HCT116 (cell line): ENCODE measurements at regions not wholly inside any gene's neighbourhood (a gene's known extent, or its start where the extent isn't known, plus 50 kb on each side); places are given as distances from the start of the nearest gene placed in this dataset.

Experiments used
- ATAC-seq: fragments of 200-7000 bp; cut with Tn5 transposase; 2 replicates; pipeline ENCODE4 v1.9.1; 2020; ENCODE audit warnings: mild to moderate bottlenecking, moderate library complexity
- BruUV-seq: library from RNA; stranded (reverse); fragments of 400-500 nt; replicated peaks from 2 replicates; lab custom pipeline; 2021; lab: Mats Ljungman, UMichigan
- CTCF ChIA-PET: fragments of 300-600 bp; sonication (Branson Sonifier 250); formaldehyde crosslinking; loops from one replicate; lab custom pipeline; 2021; ENCODE audit warnings: antibody characterized with exemption; lab: Charles Lee
- POLR2A ChIA-PET: fragments of 300-600, 350-600 bp; sonication (Branson Sonifier 250); formaldehyde crosslinking; loops from one replicate; lab custom pipeline; 2021; ENCODE audit warnings: antibody characterized with exemption; lab: Charles Lee
- RAD21 ChIA-PET, 2 experiments: fragments of 300-600 bp; sonication (Branson Sonifier 250); formaldehyde crosslinking; loops; one replicate each; lab custom pipeline; 2023; ENCODE audit warnings: low total read pairs in 2 of 2; ENCODE audit not compliant: uncharacterized antibody in 2 of 2, unreplicated experiment in 2 of 2, low non-redundant PET in 1 of 2; lab: Charles Lee
- DNase-seq: peaks from one replicate; pipeline ENCODE4 v3.0.0-alpha.2; 2010; ENCODE audit warnings: low read depth, low spot score
- H2AFZ ChIP-seq: fragments of 200-600 bp; shearing (Covaris generic), sonication (generic); 2 replicates; pipeline ENCODE4 v1.6.1; 2017; ENCODE audit warnings: low read depth, mixed run types, mixed read lengths, antibody characterized with exemption, low read length; ENCODE audit not compliant: poor library complexity, severe bottlenecking
- H3K27ac ChIP-seq: 2 replicates; pipeline ENCODE4 v1.5.1; 2012; ENCODE audit warnings: low read depth, low read length
- H3K27me3 ChIP-seq: fragments of 200-600 bp; sonication (generic); 2 replicates; pipeline ENCODE4 v1.6.1; 2016; ENCODE audit warnings: mixed run types, low read length, mixed read lengths; ENCODE audit not compliant: insufficient read depth
- H3K36me3 ChIP-seq, 2 experiments: fragments of 200-500 bp in 1 of 2; fragments of 200-600 bp in 1 of 2; sonication (Bioruptor generic) in 1 of 2; sonication (generic) in 1 of 2; 2 replicates each; pipeline versions ENCODE4 v1.5.1 to v1.6.1; 2014 to 2016; ENCODE audit warnings: low read length in 2 of 2, inconsistent platforms in 1 of 2, mixed read lengths in 1 of 2, mixed run types in 1 of 2; ENCODE audit not compliant: insufficient read depth in 2 of 2, control insufficient read depth in 1 of 2
- H3K4me1 ChIP-seq, 2 experiments: fragments of 200-600 bp in 1 of 2; sonication (generic) in 1 of 2; 2 replicates each; pipeline versions ENCODE4 v1.5.1 to v1.6.1; 2012 to 2017; ENCODE audit warnings: low read length in 2 of 2, inconsistent platforms in 1 of 2, mild to moderate bottlenecking in 1 of 2, mixed read lengths in 1 of 2, mixed run types in 1 of 2, moderate library complexity in 1 of 2; ENCODE audit not compliant: insufficient read depth in 2 of 2, control insufficient read depth in 1 of 2
- H3K4me2 ChIP-seq: fragments of 200-600 bp; sonication (generic); 2 replicates; pipeline ENCODE4 v1.6.1; 2017; ENCODE audit warnings: mixed run types, low read length, mixed read lengths
- H3K4me3 ChIP-seq, 2 experiments: fragments of 200-600 bp in 1 of 2; sonication (generic) in 1 of 2; replicated peaks in 1 of 2; 2 replicates each; pipeline ENCODE4 v1.5.1; 2011 to 2016; ENCODE audit warnings: low read length in 2 of 2, control low read depth in 1 of 2, low read depth in 1 of 2, mild to moderate bottlenecking in 1 of 2, mixed read lengths in 1 of 2, mixed run types in 1 of 2
- H3K79me2 ChIP-seq: fragments of 200-600 bp; sonication (generic); 2 replicates; pipeline ENCODE4 v1.6.1; 2017; ENCODE audit warnings: mild to moderate bottlenecking, mixed run types, low read length, moderate library complexity, mixed read lengths; ENCODE audit not compliant: insufficient read depth
- H3K9ac ChIP-seq: fragments of 200-600 bp; sonication (generic); 2 replicates; pipeline ENCODE4 v1.6.1; 2016; ENCODE audit warnings: low read length, mixed read lengths
- H3K9me2 ChIP-seq: fragments of 200-600 bp; sonication (generic), shearing (Covaris generic); 2 replicates; pipeline ENCODE4 v1.6.1; 2017; ENCODE audit warnings: mixed run types, mild to moderate bottlenecking, moderate library complexity; ENCODE audit not compliant: insufficient read depth
- H3K9me3 ChIP-seq, 2 experiments: fragments of 200-500 bp in 1 of 2; fragments of 200-600 bp in 1 of 2; sonication (Bioruptor generic) in 1 of 2; sonication (generic) in 1 of 2; 2 replicates each; pipeline ENCODE4 v1.6.1; 2014 to 2017; ENCODE audit warnings: low read length in 2 of 2, mixed read lengths in 2 of 2, inconsistent platforms in 1 of 2, low read depth in 1 of 2, mild to moderate bottlenecking in 1 of 2, mixed run types in 1 of 2, moderate library complexity in 1 of 2; ENCODE audit not compliant: control insufficient read depth in 1 of 2, insufficient read depth in 1 of 2
- H4K20me1 ChIP-seq: fragments of 200-600 bp; sonication (generic), shearing (Covaris generic); 2 replicates; pipeline ENCODE4 v1.6.1; 2017; ENCODE audit warnings: mixed run types, mild to moderate bottlenecking, moderate library complexity; ENCODE audit not compliant: insufficient read depth
- CBX3 ChIP-seq: IDR thresholded peaks from 2 replicates; pipeline ENCODE4 v1.6.1; 2012; ENCODE audit warnings: low read depth
- CEBPB ChIP-seq: IDR thresholded peaks from 2 replicates; pipeline ENCODE4 v1.6.1; 2012; ENCODE audit warnings: low read depth
- EGR1 ChIP-seq: IDR thresholded peaks from 2 replicates; pipeline ENCODE4 v1.6.1; 2012; ENCODE audit warnings: low read depth
- ELF1 ChIP-seq: IDR thresholded peaks from 2 replicates; pipeline ENCODE4 v1.6.1; 2012; ENCODE audit warnings: low read depth, borderline replicate concordance
- EZH2 ChIP-seq: fragments of 200-600 bp; sonication (generic); IDR thresholded peaks from 2 replicates; pipeline ENCODE4 v1.6.1; 2017; ENCODE audit warnings: antibody characterized with exemption, mixed run types
- EZH2phosphoT487 ChIP-seq: fragments of 200-600 bp; IDR thresholded peaks from 2 replicates; pipeline ENCODE4 v1.6.1; 2018; ENCODE audit warnings: antibody characterized with exemption, borderline replicate concordance
- FOSL1 ChIP-seq: IDR thresholded peaks from 2 replicates; pipeline ENCODE4 v1.6.1; 2012; ENCODE audit warnings: low read depth
- MAX ChIP-seq: IDR thresholded peaks from 2 replicates; pipeline ENCODE4 v1.6.1; 2012
- POLR2A ChIP-seq: IDR thresholded peaks from 2 replicates; pipeline ENCODE4 v1.7.0; 2011; ENCODE audit warnings: borderline replicate concordance; ENCODE audit not compliant: insufficient read depth, insufficient read length; ENCODE audit errors: extremely low read depth
- POLR2AphosphoS5 ChIP-seq: IDR thresholded peaks from 2 replicates; pipeline ENCODE4 v1.6.1; 2011; ENCODE audit warnings: mild to moderate bottlenecking, low read depth, low read length, moderate library complexity
- SIN3A ChIP-seq: IDR thresholded peaks from 2 replicates; pipeline ENCODE4 v1.6.1; 2012; ENCODE audit warnings: low read depth
- SP1 ChIP-seq: IDR thresholded peaks from 2 replicates; pipeline ENCODE4 v1.6.1; 2012; ENCODE audit warnings: low read depth
- SRF ChIP-seq: IDR thresholded peaks from 2 replicates; pipeline ENCODE4 v1.6.1; 2012; ENCODE audit warnings: low read depth
- TCF7L2 ChIP-seq: IDR thresholded peaks from 2 replicates; pipeline ENCODE4 v1.7.0; 2011; ENCODE audit warnings: borderline replicate concordance, inconsistent platforms; ENCODE audit not compliant: insufficient read depth, insufficient read length; ENCODE audit errors: extremely low read depth
- YY1 ChIP-seq: IDR thresholded peaks from 2 replicates; pipeline ENCODE4 v1.6.1; 2011; ENCODE audit warnings: low read length, low read depth, moderate library complexity, mild to moderate bottlenecking; ENCODE audit not compliant: insufficient replicate concordance; ENCODE audit errors: extremely low read depth
- ZFX ChIP-seq: fragments of 450-650 bp; IDR thresholded peaks from 2 replicates; pipeline ENCODE4 v1.6.1; 2017
- ZNF274 ChIP-seq: fragments of 200-500 bp; sonication (Bioruptor generic); IDR thresholded peaks from 2 replicates; pipeline ENCODE4 v1.6.1; 2014; ENCODE audit warnings: mild to moderate bottlenecking, low read depth, low read length, inconsistent platforms
- intact Hi-C: fragments of 100-400 bp; cut with micrococcal nuclease; formaldehyde crosslinking; loops from 2 replicates; pipeline ENCODE4 v1.10.0; 2022
- TF ChIP-seq, protein P1 (sequence below): IDR thresholded peaks from 2 replicates; pipeline ENCODE4 v1.6.1; 2011; ENCODE audit warnings: mild to moderate bottlenecking, low read length, moderate library complexity; ENCODE audit not compliant: insufficient replicate concordance; ENCODE audit errors: extremely low read depth
- TF ChIP-seq, protein P2 (sequence below), 3 experiments: fragments of 200-600 bp in 1 of 3; sonication (generic) in 1 of 3; IDR thresholded peaks in 2 of 3; conservative IDR thresholded peaks in 1 of 3; 2 replicates each; pipeline ENCODE4 v1.5.1; 2012 to 2017; ENCODE audit warnings: low read depth in 2 of 3, low read length in 2 of 3, antibody characterized with exemption in 1 of 3, borderline replicate concordance in 1 of 3, control low read depth in 1 of 3, mild to moderate bottlenecking in 1 of 3, mixed read lengths in 1 of 3, mixed run types in 1 of 3, moderate library complexity in 1 of 3; ENCODE audit not compliant: insufficient read depth in 1 of 3

DNA sequence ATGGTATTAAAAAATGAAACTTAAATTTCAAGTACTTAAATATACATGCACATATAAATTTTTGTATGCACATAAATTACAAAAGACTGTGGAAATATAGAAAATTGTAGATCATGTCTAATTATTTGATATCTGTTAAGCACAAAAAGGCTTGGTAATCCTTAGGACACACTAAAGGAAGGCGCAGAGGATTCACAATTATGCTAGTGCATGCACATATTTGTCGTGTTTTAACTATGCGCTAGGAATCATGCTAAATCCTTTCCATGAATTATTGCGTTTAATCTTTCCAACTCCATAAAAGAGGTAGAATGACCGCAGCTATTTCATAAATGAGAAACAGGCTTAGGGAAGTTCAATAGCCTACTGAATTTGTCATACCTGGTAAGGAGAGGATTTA lies 244.1 kb upstream of the ITGA1 start:
- H3K27ac ChIP-seq: no peak overlapping the region
- no TSS peak for BruUV-seq
- H4K20me1 ChIP-seq: no peaks in the 10 kb centered on the region
- ChIA-PET CTCF (no interaction called here), POLR2A (no interaction called here), RAD21 (no interaction called here)
- H3K9ac ChIP-seq: no peak overlapping the region
- no peaks in the 10 kb centered on the region for H3K4me1 ChIP-seq
- H3K9me3 ChIP-seq: no peaks in the 10 kb centered on the region
- no peaks in the 10 kb centered on the region for H3K79me2 ChIP-seq
- no peak for ATAC-seq
- no peak overlapping the region for H2AFZ ChIP-seq
- intact Hi-C loops: no loop called here
- H3K36me3 ChIP-seq: no peaks in the 10 kb centered on the region
- no peaks in the 10 kb centered on the region for H3K27me3 ChIP-seq
- no peaks in the 10 kb centered on the region for H3K9me2 ChIP-seq
- DNase-seq: no peak
- no peak for TF ChIP-seq SRF
- no peak for TF ChIP-seq CBX3
- no peak for TF ChIP-seq ZFX
- no peak for TF ChIP-seq EZH2
- TF ChIP-seq EZH2phosphoT487: no peak
- no peak for TF ChIP-seq TCF7L2
- TF ChIP-seq POLR2A: no peak
- no peak for TF ChIP-seq ZNF274
- TF ChIP-seq, protein P1, sequence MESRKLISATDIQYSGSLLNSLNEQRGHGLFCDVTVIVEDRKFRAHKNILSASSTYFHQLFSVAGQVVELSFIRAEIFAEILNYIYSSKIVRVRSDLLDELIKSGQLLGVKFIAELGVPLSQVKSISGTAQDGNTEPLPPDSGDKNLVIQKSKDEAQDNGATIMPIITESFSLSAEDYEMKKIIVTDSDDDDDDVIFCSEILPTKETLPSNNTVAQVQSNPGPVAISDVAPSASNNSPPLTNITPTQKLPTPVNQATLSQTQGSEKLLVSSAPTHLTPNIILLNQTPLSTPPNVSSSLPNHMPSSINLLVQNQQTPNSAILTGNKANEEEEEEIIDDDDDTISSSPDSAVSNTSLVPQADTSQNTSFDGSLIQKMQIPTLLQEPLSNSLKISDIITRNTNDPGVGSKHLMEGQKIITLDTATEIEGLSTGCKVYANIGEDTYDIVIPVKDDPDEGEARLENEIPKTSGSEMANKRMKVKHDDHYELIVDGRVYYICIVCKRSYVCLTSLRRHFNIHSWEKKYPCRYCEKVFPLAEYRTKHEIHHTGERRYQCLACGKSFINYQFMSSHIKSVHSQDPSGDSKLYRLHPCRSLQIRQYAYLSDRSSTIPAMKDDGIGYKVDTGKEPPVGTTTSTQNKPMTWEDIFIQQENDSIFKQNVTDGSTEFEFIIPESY: no peak
- TF ChIP-seq CEBPB: no peak
- TF ChIP-seq, protein P2, sequence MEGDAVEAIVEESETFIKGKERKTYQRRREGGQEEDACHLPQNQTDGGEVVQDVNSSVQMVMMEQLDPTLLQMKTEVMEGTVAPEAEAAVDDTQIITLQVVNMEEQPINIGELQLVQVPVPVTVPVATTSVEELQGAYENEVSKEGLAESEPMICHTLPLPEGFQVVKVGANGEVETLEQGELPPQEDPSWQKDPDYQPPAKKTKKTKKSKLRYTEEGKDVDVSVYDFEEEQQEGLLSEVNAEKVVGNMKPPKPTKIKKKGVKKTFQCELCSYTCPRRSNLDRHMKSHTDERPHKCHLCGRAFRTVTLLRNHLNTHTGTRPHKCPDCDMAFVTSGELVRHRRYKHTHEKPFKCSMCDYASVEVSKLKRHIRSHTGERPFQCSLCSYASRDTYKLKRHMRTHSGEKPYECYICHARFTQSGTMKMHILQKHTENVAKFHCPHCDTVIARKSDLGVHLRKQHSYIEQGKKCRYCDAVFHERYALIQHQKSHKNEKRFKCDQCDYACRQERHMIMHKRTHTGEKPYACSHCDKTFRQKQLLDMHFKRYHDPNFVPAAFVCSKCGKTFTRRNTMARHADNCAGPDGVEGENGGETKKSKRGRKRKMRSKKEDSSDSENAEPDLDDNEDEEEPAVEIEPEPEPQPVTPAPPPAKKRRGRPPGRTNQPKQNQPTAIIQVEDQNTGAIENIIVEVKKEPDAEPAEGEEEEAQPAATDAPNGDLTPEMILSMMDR (IDR thresholded peaks at IDR 0.05 in 2 of 3, conservative IDR thresholded peaks at IDR 0.05 in 1 of 3; ENCODE audit: borderline replicate concordance in 1 of 3, insufficient read depth in 1 of 3, low read depth in 2 of 3, low read length in 2 of 3): no peak
- TF ChIP-seq POLR2AphosphoS5: no peak
- no peak for TF ChIP-seq MAX
- TF ChIP-seq SP1: no peak
- TF ChIP-seq FOSL1: no peak
- no peak for TF ChIP-seq SIN3A
- no peak for TF ChIP-seq ELF1
- no peak for TF ChIP-seq EGR1
- no peak for TF ChIP-seq YY1
- no peak overlapping the region for H3K4me2 ChIP-seq
- H3K4me3 ChIP-seq: no peak overlapping the region
